Liver (tissue), 7 donors: ENCODE measurements at regions not wholly inside any gene's neighbourhood (a gene's known extent, or its start where the extent isn't known, plus 50 kb on each side); places are given as distances from the start of the nearest gene placed in this dataset.

Experiments used
- DNase-seq: peaks from one replicate; pipeline ENCODE4 v3.0.0-alpha.2; 2017; ENCODE audit warnings: low spot score
- H3K27ac ChIP-seq, 2 donors: one replicate each; pipeline ENCODE4 v1.7.0; 2013; ENCODE audit warnings: inconsistent platforms in 2 of 2, low read length in 2 of 2, control low read depth in 1 of 2, low read depth in 1 of 2, mild to moderate bottlenecking in 1 of 2
- H3K27me3 ChIP-seq, 4 donors: one replicate each; pipeline versions ENCODE4 v1.6.1 to v1.7.0; 2013; ENCODE audit warnings: low read length in 3 of 4, inconsistent platforms in 1 of 4, mild to moderate bottlenecking in 1 of 4, moderate library complexity in 1 of 4; ENCODE audit not compliant: control insufficient read depth in 4 of 4, insufficient read depth in 4 of 4
- H3K36me3 ChIP-seq, 4 donors: one replicate each; pipeline versions ENCODE4 v1.6.1 to v1.7.0; 2013; ENCODE audit warnings: low read length in 3 of 4, mild to moderate bottlenecking in 3 of 4, low read depth in 1 of 4, moderate library complexity in 1 of 4; ENCODE audit not compliant: control insufficient read depth in 4 of 4, insufficient read depth in 3 of 4
- H3K4me1 ChIP-seq, 4 donors: one replicate each; pipeline versions ENCODE4 v1.6.1 to v1.7.0; 2013; ENCODE audit warnings: low read length in 3 of 4, mild to moderate bottlenecking in 3 of 4, moderate library complexity in 1 of 4; ENCODE audit not compliant: control insufficient read depth in 4 of 4, insufficient read depth in 4 of 4
- H3K4me3 ChIP-seq, 3 donors: one replicate each; pipeline versions ENCODE4 v1.6.1 to v1.7.0; 2013; ENCODE audit warnings: low read length in 3 of 3, control low read depth in 1 of 3, low read depth in 1 of 3, mild to moderate bottlenecking in 1 of 3
- H3K9ac ChIP-seq, 2 donors: one replicate each; pipeline ENCODE4 v1.7.0; 2013; ENCODE audit warnings: low read length in 2 of 2, mild to moderate bottlenecking in 2 of 2, moderate library complexity in 2 of 2, control low read depth in 1 of 2, low read depth in 1 of 2
- H3K9me3 ChIP-seq, 4 donors: one replicate each; pipeline versions ENCODE4 v1.6.1 to v1.7.0; 2013; ENCODE audit warnings: low read length in 3 of 4; ENCODE audit not compliant: control insufficient read depth in 4 of 4
- EGR1 ChIP-seq, 2 donors: IDR thresholded peaks; 2 replicates each; pipeline ENCODE4 v1.6.1; 2016 to 2018; ENCODE audit warnings: antibody characterized with exemption in 2 of 2, low read depth in 2 of 2
- FOXA1 ChIP-seq: IDR thresholded peaks from 2 replicates; pipeline ENCODE4 v1.6.1; 2016; ENCODE audit warnings: antibody characterized with exemption
- FOXA2 ChIP-seq: IDR thresholded peaks from 2 replicates; pipeline ENCODE4 v1.6.1; 2016; ENCODE audit warnings: antibody characterized with exemption
- GABPA ChIP-seq, 2 donors: IDR thresholded peaks in 1 of 2; conservative IDR thresholded peaks in 1 of 2; 2 replicates each; pipeline ENCODE4 v1.6.1; 2016; ENCODE audit warnings: antibody characterized with exemption in 2 of 2, mild to moderate bottlenecking in 1 of 2, moderate library complexity in 1 of 2
- HNF4A ChIP-seq, 2 donors: conservative IDR thresholded peaks; 2 replicates each; pipeline ENCODE4 v1.6.1; 2016; ENCODE audit warnings: antibody characterized with exemption in 2 of 2, mild to moderate bottlenecking in 2 of 2
- HNF4G ChIP-seq: IDR thresholded peaks from 2 replicates; pipeline ENCODE4 v1.6.1; 2016; ENCODE audit warnings: antibody characterized with exemption
- RAD21 ChIP-seq, 2 donors: IDR thresholded peaks; 2 replicates each; pipeline ENCODE4 v1.6.1; 2016; ENCODE audit warnings: antibody characterized with exemption in 2 of 2, mild to moderate bottlenecking in 2 of 2
- RXRA ChIP-seq, 2 donors: IDR thresholded peaks; 2 replicates each; pipeline ENCODE4 v1.6.1; 2017 to 2018; ENCODE audit warnings: antibody characterized with exemption in 2 of 2, mild to moderate bottlenecking in 1 of 2
- SP1 ChIP-seq: IDR thresholded peaks from 2 replicates; pipeline ENCODE4 v1.6.1; 2018; ENCODE audit warnings: antibody characterized with exemption, mild to moderate bottlenecking
- YY1 ChIP-seq: IDR thresholded peaks from 2 replicates; pipeline ENCODE4 v1.6.1; 2016; ENCODE audit warnings: antibody characterized with exemption, mild to moderate bottlenecking
- WGBS: extraction: QIAGEN DNeasy Blood & Tissue Kit; methylation state at CpG from one replicate; pipeline ENCODE4 v1.1.7; 2013; 5-methylcytosine and 5-hydroxymethylcytosine counted together
- TF ChIP-seq, protein P1 (sequence below): IDR thresholded peaks from 2 replicates; pipeline ENCODE4 v1.6.1; 2016; ENCODE audit warnings: antibody characterized with exemption
- TF ChIP-seq, protein P2 (sequence below): IDR thresholded peaks from 2 replicates; pipeline ENCODE4 v1.6.1; 2016; ENCODE audit warnings: antibody characterized with exemption
- TF ChIP-seq, protein P3 (sequence below): IDR thresholded peaks from 2 replicates; pipeline ENCODE4 v1.6.1; 2016; ENCODE audit warnings: antibody characterized with exemption
- donor health status: healthy.
- donor health status: healthy.
- donor health status: healthy.
- donor health status: healthy.

DNA sequence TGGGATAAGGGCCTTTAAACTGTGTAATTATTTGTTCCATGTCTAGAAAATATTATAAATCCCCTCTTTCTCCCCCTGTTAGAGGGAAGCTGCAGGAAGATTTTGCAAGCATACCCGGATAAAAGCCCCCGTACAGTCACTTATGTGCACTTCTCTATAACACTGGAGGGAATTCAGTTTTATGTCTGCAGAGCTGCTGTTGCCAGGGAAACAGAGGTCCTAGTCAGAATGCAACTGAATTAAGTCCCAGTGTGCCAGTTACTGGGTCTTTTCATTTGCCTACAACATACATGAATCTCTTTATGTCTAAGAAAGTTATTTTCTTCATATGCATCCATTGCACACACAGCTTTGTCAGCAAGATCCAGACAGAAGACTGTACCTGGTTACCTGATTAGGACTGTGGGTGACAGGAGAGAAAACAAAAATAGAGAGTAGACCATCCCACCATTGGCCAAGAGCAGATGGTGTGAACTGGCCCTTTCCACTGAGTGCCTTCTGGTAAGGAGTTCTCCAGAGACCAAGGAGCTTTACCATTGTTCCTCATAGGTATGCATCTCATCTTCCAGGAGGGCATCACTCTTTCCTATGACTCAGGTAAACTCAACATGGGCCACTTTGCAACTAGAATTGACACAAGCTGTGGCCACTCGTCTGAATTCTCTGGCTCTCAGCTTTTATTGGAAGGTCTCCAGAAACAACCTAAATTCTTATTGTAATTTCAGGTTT lies 180.8 kb upstream of the PHACTR1 start:
- TF ChIP-seq HNF4A (conservative IDR thresholded peaks at IDR 0.05) (no peak), FOXA1 (no peak)
- WGBS: 69% methylated on average over 3 of the region's 3 CpGs
- Histone ChIP-seq H3K4me3 (no peak overlapping the region), H3K4me1 (peaks cover 8 to 14% (median 9%) of the 10 kb centered on the region in 4 donors), H3K27me3 (no peaks in the 10 kb centered on the region), H3K36me3 (no peaks in the 10 kb centered on the region), H3K9ac (no peak overlapping the region), H3K27ac (no peak overlapping the region), H3K9me3 (no peaks in the 10 kb centered on the region)
- no peak for DNase-seq

DNA sequence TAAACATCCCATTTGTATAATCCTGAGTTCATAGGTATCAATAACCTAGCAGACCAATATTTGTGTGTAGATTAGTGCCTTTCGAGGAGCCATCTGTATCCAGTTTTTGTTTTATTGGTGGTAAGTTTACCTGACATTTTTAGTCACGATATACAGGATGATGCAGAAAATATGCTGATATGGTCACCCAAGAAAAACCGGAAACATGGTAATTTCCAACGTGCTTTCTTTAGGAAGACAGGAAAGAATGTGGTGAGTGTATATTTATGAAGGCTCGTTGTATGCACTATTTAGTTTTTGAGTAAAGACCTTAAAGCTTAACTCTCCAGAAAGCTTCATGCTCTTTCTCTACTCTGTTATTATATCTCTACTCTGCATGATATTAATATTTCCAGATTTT lies 180.2 kb upstream of the PHACTR1 start:
- no peaks in the 10 kb centered on the region for H3K27me3 ChIP-seq
- peaks cover 8 to 14% (median 9%) of the 10 kb centered on the region in 4 donors for H3K4me1 ChIP-seq
- no peak overlapping the region for H3K4me3 ChIP-seq
- no peaks in the 10 kb centered on the region for H3K9me3 ChIP-seq
- DNase-seq: no peak
- TF ChIP-seq FOXA2: no peak
- 88% methylated on average over 5 of the region's 5 CpGs for whole genome bisulfite sequencing
- H3K27ac ChIP-seq: no peak overlapping the region
- H3K9ac ChIP-seq: no peak overlapping the region
- no peaks in the 10 kb centered on the region for H3K36me3 ChIP-seq

DNA sequence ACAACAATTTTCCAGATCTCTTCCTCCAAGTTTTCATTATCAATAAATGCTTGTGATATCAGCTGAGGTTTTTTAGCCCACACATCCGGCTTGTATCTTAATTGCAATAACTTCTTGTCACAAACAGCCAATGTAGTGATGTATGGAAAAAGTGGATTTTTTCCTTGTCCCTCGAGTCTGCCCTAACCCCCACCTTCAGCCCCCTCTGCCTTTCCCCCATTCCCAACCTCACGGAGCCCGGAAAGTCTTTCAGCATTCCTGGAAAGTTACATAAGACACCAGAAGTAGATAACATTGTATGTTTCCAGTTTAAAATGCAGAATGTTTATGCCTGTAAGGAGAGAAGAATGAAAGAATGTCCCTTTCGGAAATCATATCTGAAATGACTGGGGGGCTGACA lies 179.2 kb upstream of the PHACTR1 start:
- Histone ChIP-seq H3K27ac (no peak overlapping the region), H3K4me3 (no peak overlapping the region), H3K27me3 (no peaks in the 10 kb centered on the region), H3K36me3 (no peaks in the 10 kb centered on the region), H3K9me3 (no peaks in the 10 kb centered on the region), H3K9ac (no peak overlapping the region), H3K4me1 (peaks cover 8 to 14% (median 9%) of the 10 kb centered on the region in 4 donors)
- TF ChIP-seq RAD21 (IDR thresholded peaks at IDR 0.05): no peak
- no peak for TF ChIP-seq RXRA (IDR thresholded peaks at IDR 0.05)
- no peak for TF ChIP-seq SP1
- TF ChIP-seq, protein P1, sequence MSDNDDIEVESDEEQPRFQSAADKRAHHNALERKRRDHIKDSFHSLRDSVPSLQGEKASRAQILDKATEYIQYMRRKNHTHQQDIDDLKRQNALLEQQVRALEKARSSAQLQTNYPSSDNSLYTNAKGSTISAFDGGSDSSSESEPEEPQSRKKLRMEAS: no peak
- no peak for TF ChIP-seq YY1
- TF ChIP-seq EGR1 (IDR thresholded peaks at IDR 0.05; ENCODE audit: low read depth in 2 of 2): no peak
- TF ChIP-seq, protein P2, sequence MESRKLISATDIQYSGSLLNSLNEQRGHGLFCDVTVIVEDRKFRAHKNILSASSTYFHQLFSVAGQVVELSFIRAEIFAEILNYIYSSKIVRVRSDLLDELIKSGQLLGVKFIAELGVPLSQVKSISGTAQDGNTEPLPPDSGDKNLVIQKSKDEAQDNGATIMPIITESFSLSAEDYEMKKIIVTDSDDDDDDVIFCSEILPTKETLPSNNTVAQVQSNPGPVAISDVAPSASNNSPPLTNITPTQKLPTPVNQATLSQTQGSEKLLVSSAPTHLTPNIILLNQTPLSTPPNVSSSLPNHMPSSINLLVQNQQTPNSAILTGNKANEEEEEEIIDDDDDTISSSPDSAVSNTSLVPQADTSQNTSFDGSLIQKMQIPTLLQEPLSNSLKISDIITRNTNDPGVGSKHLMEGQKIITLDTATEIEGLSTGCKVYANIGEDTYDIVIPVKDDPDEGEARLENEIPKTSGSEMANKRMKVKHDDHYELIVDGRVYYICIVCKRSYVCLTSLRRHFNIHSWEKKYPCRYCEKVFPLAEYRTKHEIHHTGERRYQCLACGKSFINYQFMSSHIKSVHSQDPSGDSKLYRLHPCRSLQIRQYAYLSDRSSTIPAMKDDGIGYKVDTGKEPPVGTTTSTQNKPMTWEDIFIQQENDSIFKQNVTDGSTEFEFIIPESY: no peak
- TF ChIP-seq GABPA (IDR thresholded peaks at IDR 0.05 in 1 of 2, conservative IDR thresholded peaks at IDR 0.05 in 1 of 2): no peak
- TF ChIP-seq, protein P3, sequence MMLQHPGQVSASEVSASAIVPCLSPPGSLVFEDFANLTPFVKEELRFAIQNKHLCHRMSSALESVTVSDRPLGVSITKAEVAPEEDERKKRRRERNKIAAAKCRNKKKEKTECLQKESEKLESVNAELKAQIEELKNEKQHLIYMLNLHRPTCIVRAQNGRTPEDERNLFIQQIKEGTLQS: no peak
- TF ChIP-seq HNF4G: no peak
- no peak for DNase-seq
- WGBS: 61% methylated on average over 5 of the region's 5 CpGs
